ENCODE measurements at regions not wholly inside any gene's neighbourhood (a gene's known extent, or its start where the extent isn't known, plus 50 kb on each side); places are given as distances from the start of the nearest gene placed in this dataset.

GRCh38 chr4:8796096-8796495 is 75.5 kb downstream of the HMX1 start:
- no peak overlapping the region for H3K27ac ChIP-seq
- TF ChIP-seq, protein P1, sequence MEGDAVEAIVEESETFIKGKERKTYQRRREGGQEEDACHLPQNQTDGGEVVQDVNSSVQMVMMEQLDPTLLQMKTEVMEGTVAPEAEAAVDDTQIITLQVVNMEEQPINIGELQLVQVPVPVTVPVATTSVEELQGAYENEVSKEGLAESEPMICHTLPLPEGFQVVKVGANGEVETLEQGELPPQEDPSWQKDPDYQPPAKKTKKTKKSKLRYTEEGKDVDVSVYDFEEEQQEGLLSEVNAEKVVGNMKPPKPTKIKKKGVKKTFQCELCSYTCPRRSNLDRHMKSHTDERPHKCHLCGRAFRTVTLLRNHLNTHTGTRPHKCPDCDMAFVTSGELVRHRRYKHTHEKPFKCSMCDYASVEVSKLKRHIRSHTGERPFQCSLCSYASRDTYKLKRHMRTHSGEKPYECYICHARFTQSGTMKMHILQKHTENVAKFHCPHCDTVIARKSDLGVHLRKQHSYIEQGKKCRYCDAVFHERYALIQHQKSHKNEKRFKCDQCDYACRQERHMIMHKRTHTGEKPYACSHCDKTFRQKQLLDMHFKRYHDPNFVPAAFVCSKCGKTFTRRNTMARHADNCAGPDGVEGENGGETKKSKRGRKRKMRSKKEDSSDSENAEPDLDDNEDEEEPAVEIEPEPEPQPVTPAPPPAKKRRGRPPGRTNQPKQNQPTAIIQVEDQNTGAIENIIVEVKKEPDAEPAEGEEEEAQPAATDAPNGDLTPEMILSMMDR (IDR thresholded peaks at IDR 0.05) = no peak
- TF ChIP-seq ZFX (IDR thresholded peaks at IDR 0.05; ENCODE audit: borderline replicate concordance) = no peak

DNA sequence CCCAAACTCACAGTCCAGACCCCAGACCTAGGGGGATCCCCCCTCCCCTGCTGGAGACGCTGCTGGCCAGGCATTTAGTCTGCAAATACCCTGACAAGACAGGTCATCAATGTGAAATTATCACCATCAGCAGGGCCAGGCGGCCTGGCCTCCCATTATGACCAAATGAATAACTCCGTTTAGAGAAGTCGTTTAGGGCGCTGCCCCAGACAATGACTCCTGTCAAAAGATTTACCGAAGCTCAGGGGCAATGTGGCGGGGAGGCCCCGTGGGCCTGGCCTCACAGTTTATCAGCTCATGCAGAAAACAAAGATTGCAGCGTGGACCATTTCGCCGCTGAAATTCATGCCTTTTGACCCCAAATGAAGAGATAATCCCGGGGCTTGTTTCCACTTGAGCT is 76.5 kb downstream of the HMX1 start:
- no peak for TF ChIP-seq ZFX (IDR thresholded peaks at IDR 0.05; ENCODE audit: borderline replicate concordance)
- TF ChIP-seq, protein P1 (IDR thresholded peaks at IDR 0.05) = no peak
- no peak overlapping the region for H3K27ac ChIP-seq

- no peak overlapping the region for H3K27ac ChIP-seq
- TF ChIP-seq ZFX (IDR thresholded peaks at IDR 0.05; ENCODE audit: borderline replicate concordance) = no peak
- TF ChIP-seq, protein P1 (IDR thresholded peaks at IDR 0.05) = no peak
Measured at GRCh38 chr4:8794491-8794890, 77.1 kb downstream of the HMX1 start.

GRCh38 chr4:8793571-8794160 is 78.0 kb downstream of the HMX1 start:
- TF ChIP-seq ZFX (IDR thresholded peaks at IDR 0.05; ENCODE audit: borderline replicate concordance) = no peak
- TF ChIP-seq, protein P1 (IDR thresholded peaks at IDR 0.05) = no peak
- no peak overlapping the region for H3K27ac ChIP-seq

DNA sequence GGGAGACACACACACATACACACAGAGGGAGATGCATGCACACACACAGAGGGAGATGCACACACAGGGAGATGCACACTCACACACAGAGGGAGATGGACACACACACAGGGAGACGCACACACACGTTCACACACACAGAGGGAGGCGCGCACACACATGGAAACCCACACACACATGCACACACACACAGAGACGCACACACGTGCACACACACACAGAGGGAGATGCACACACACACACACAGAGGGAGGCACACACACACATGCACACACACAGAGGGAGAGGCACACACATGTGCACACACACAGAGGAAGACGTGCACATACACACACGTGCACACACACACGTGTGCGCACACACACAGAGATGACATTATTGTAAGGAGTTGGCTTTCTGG is 79.1 kb downstream of the HMX1 start:
- TF ChIP-seq, protein P1 (IDR thresholded peaks at IDR 0.05) = no peak
- TF ChIP-seq ZFX (IDR thresholded peaks at IDR 0.05; ENCODE audit: borderline replicate concordance) = no peak
- H3K27ac ChIP-seq = no peak overlapping the region

DNA sequence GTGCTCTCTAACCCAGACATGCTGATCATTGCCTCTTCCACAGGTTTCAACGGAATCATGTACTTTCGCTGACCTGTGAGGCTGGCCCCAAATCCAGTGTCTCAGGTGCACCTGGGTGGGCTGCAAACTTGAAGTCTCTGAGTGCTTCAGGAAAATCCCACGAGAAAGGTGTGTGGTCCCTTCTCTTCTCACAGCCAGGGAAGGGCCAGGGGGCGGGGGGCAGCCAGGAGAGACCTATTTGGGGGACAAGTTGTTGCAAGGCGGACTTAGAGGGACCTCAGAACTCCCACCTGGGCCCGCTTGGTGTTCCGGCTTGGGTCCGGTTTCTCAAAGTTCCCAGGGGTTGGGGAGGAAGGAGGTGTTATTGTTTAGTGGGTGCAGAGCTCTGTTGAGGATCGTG is 80.0 kb downstream of the HMX1 start:
- TF ChIP-seq ZFX (IDR thresholded peaks at IDR 0.05; ENCODE audit: borderline replicate concordance) = no peak
- TF ChIP-seq, protein P1 (IDR thresholded peaks at IDR 0.05) = no peak
- H3K27ac ChIP-seq = no peak overlapping the region

GRCh38 chr4:8790749-8791148 is 80.9 kb downstream of the HMX1 start:
- H3K27ac ChIP-seq = no peak overlapping the region
- TF ChIP-seq, protein P1 (IDR thresholded peaks at IDR 0.05) = no peak
